ENCODE measurements at regions not wholly inside any gene's neighbourhood (a gene's known extent, or its start where the extent isn't known, plus 50 kb on each side); places are given as distances from the start of the nearest gene placed in this dataset.

GRCh38 chr22:47563406-47564157, 801.1 kb downstream of the TBC1D22A start:
- Mint-ChIP-seq H3K4me1 (no peaks in the 10 kb centered on the region), H3K27ac (no peak overlapping the region), H3K36me3 (ENCODE audit: low read depth) (peaks cover 8% of the 10 kb centered on the region), H3K9me3 (peaks cover 37% of the 10 kb centered on the region), H3K27me3 (ENCODE audit: low read depth) (peaks cover 19% of the 10 kb centered on the region), H3K4me3 (no peak overlapping the region)
- TF ChIP-seq, protein P1, sequence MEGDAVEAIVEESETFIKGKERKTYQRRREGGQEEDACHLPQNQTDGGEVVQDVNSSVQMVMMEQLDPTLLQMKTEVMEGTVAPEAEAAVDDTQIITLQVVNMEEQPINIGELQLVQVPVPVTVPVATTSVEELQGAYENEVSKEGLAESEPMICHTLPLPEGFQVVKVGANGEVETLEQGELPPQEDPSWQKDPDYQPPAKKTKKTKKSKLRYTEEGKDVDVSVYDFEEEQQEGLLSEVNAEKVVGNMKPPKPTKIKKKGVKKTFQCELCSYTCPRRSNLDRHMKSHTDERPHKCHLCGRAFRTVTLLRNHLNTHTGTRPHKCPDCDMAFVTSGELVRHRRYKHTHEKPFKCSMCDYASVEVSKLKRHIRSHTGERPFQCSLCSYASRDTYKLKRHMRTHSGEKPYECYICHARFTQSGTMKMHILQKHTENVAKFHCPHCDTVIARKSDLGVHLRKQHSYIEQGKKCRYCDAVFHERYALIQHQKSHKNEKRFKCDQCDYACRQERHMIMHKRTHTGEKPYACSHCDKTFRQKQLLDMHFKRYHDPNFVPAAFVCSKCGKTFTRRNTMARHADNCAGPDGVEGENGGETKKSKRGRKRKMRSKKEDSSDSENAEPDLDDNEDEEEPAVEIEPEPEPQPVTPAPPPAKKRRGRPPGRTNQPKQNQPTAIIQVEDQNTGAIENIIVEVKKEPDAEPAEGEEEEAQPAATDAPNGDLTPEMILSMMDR (IDR thresholded peaks at IDR 0.05; ENCODE audit: unreplicated experiment in 3 of 3): no peak

DNA sequence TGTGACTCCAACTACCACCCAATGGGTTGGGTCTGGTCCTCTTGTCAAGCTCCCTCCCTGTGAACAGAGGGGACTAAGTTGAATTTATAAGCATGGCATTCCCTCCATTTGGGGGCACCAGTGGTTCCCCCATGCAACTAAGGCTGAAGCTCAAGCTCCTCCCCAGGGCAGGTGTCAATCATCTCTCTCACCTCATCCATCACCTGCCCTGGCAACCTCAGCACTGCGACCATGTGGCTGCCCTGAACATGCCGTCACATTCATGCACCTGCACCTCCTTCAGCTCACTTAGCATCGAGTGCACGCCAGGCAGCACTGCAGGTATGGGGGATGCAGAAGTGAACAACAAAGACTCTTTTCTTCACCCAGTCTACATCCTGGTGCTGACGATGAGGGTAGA, 799.3 kb downstream of the TBC1D22A start:
- TF ChIP-seq, protein P1 (IDR thresholded peaks at IDR 0.05; ENCODE audit: unreplicated experiment in 3 of 3): no peak
- Mint-ChIP-seq H3K4me3 (no peak overlapping the region), H3K27ac (no peak overlapping the region), H3K4me1 (no peaks in the 10 kb centered on the region), H3K36me3 (ENCODE audit: low read depth) (peaks cover 8% of the 10 kb centered on the region), H3K27me3 (ENCODE audit: low read depth) (peaks cover 19% of the 10 kb centered on the region), H3K9me3 (peaks cover 39% of the 10 kb centered on the region)

DNA sequence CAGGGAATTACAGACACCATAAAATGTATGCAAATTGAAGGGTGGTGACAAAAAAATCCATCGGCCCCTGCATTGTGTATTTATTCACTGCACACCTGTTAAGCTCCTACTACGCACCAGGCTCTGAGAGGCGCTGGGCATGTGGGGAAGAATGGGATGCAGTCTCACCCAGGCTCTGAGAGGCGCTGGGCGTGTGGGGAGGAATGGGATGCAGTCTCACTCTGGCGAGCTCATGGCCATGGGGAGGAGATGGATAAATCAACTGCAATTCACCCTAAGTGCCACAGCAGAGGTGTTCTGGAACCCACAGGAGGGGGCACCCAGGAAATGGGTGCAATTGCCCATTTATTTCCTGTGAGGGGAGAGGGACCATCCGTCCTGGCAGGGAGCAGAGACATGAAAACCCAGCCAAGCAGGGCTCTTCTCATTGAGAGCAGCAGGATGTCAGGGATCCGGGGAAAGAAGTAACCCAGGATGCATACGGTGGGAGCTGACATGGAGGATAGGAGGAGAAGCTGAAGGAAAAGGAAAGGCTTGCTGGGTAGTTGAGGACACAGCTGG, 798.7 kb downstream of the TBC1D22A start:
- H3K9me3 Mint-ChIP-seq: peaks cover 39% of the 10 kb centered on the region
- H3K4me1 Mint-ChIP-seq: no peaks in the 10 kb centered on the region
- TF ChIP-seq, protein P1 (IDR thresholded peaks at IDR 0.05; ENCODE audit: unreplicated experiment in 3 of 3): no peak
- no peak overlapping the region for H3K4me3 Mint-ChIP-seq
- no peak overlapping the region for H3K27ac Mint-ChIP-seq
- peaks cover 19% of the 10 kb centered on the region for H3K27me3 Mint-ChIP-seq (ENCODE audit: low read depth)
- H3K36me3 Mint-ChIP-seq (ENCODE audit: low read depth): peaks cover 8% of the 10 kb centered on the region

DNA sequence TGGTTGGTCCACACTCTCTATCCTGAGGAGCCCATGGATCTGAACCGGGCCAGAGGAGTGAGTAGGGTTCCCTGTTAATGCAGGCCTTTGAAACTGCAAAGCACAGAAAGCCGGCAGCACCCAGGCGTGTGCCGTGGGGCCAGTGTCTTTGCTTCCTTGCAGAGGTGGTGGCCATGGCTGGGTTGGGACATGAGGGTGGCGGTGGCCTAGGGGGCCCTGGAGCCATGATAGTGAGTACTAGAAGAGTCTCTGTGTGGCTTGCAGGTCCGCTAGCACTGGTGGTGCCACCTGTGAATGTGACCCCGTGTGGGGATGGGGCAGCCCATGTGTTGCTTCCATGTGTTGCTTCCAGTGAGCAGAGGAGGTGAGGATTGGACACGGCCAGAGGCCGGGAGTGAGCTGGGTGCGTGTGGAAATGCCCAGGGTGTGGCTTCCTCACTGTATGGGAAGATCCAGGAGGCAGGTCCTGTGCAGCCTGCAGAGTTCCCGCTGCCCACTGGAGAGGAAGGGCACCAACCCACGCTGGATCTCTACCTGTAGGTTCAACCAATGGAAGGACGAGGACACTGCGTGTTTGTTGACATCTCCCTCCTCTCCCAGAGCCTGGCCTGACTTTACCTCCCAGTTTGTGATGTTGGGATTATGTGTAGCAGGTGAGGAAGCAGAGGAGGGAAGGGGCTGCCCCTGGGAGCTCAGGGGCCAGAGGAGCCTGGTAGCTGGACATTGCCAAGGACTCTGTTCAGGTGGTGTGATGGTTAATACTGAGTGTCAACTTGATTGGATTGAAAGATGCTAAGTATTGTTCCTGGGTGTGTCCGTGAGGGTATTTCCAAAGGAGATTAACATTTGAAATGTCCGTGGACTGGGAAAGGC, 796.6 kb downstream of the TBC1D22A start:
- Mint-ChIP-seq H3K4me3 (no peak overlapping the region), H3K27ac (no peak overlapping the region), H3K4me1 (no peaks in the 10 kb centered on the region), H3K9me3 (peaks cover 30% of the 10 kb centered on the region), H3K36me3 (ENCODE audit: low read depth) (peaks cover 8% of the 10 kb centered on the region), H3K27me3 (ENCODE audit: low read depth) (peaks cover 16% of the 10 kb centered on the region)
- TF ChIP-seq, protein P1 (IDR thresholded peaks at IDR 0.05; ENCODE audit: unreplicated experiment in 3 of 3): no peak

- H3K4me1 Mint-ChIP-seq: no peaks in the 10 kb centered on the region
- no peak overlapping the region for H3K27ac Mint-ChIP-seq
- peaks cover 27% of the 10 kb centered on the region for H3K9me3 Mint-ChIP-seq
- TF ChIP-seq, protein P1 (IDR thresholded peaks at IDR 0.05; ENCODE audit: unreplicated experiment in 3 of 3): no peak
- H3K36me3 Mint-ChIP-seq (ENCODE audit: low read depth): no peaks in the 10 kb centered on the region
- peaks cover 19% of the 10 kb centered on the region for H3K27me3 Mint-ChIP-seq (ENCODE audit: low read depth)
- H3K4me3 Mint-ChIP-seq: no peak overlapping the region
Measured at GRCh38 chr22:47556473-47556872, 794.0 kb downstream of the TBC1D22A start.

All from nephron (organoid).